H9 (cell line): ENCODE measurements at regions not wholly inside any gene's neighbourhood (a gene's known extent, or its start where the extent isn't known, plus 50 kb on each side); places are given as distances from the start of the nearest gene placed in this dataset.

Experiments used
- DNase-seq: peaks from one replicate; pipeline ENCODE4 v3.0.0-alpha.2; 2017
- H2AFZ ChIP-seq: one replicate; pipeline ENCODE4 v1.6.1; 2013; ENCODE audit warnings: mild to moderate bottlenecking, low read length, control low read depth, moderate library complexity
- H2AK5ac ChIP-seq: 2 replicates; pipeline ENCODE4 v1.6.1; 2013; ENCODE audit warnings: low read length, control low read depth, mixed read lengths; ENCODE audit not compliant: insufficient read length
- H2BK120ac ChIP-seq: one replicate; pipeline ENCODE4 v1.6.1; 2013; ENCODE audit warnings: low read depth, mild to moderate bottlenecking, low read length, control low read depth, inconsistent platforms; ENCODE audit not compliant: poor library complexity, severe bottlenecking
- H2BK12ac ChIP-seq: 2 replicates; pipeline ENCODE4 v1.6.1; 2013; ENCODE audit warnings: low read length, control low read depth, mixed read lengths, low read depth; ENCODE audit not compliant: insufficient read length
- H2BK15ac ChIP-seq: 2 replicates; pipeline ENCODE4 v1.6.1; 2013; ENCODE audit warnings: low read depth, low read length, control low read depth
- H2BK20ac ChIP-seq: one replicate; pipeline ENCODE4 v1.6.1; 2013; ENCODE audit warnings: low read depth, mild to moderate bottlenecking, low read length, control low read depth, inconsistent platforms; ENCODE audit not compliant: poor library complexity, severe bottlenecking
- H2BK5ac ChIP-seq: 2 replicates; pipeline ENCODE4 v1.6.1; 2013; ENCODE audit warnings: low read length, control low read depth, mixed read lengths; ENCODE audit not compliant: insufficient read length
- H3K14ac ChIP-seq: 2 replicates; pipeline ENCODE4 v1.6.1; 2013; ENCODE audit warnings: low read length, control low read depth; ENCODE audit not compliant: insufficient read depth
- H3K18ac ChIP-seq: 2 replicates; pipeline ENCODE4 v1.6.1; 2013; ENCODE audit warnings: low read depth, mild to moderate bottlenecking, mixed read lengths, low read length, control low read depth; ENCODE audit not compliant: insufficient read length
- H3K23ac ChIP-seq: 2 replicates; pipeline ENCODE4 v1.6.1; 2013; ENCODE audit warnings: low read length, control low read depth, mixed read lengths, low read depth; ENCODE audit not compliant: insufficient read length
- H3K23me2 ChIP-seq: 2 replicates; pipeline ENCODE4 v1.6.1; 2013; ENCODE audit warnings: low read depth, mild to moderate bottlenecking, mixed read lengths, low read length, control low read depth; ENCODE audit not compliant: insufficient read length, poor library complexity, severe bottlenecking
- H3K27ac ChIP-seq: 2 replicates; pipeline ENCODE4 v1.5.1; 2013; ENCODE audit warnings: low read length, control low read depth, mixed read lengths, low read depth; ENCODE audit not compliant: insufficient read length
- H3K27me3 ChIP-seq: 2 replicates; pipeline ENCODE4 v1.6.1; 2013; ENCODE audit warnings: low read length, control low read depth, inconsistent platforms; ENCODE audit not compliant: insufficient read depth
- H3K4ac ChIP-seq: 2 replicates; pipeline ENCODE4 v1.6.1; 2013; ENCODE audit warnings: low read depth, mild to moderate bottlenecking, control low read depth, inconsistent platforms, low read length, moderate library complexity
- H3K4me1 ChIP-seq: 2 replicates; pipeline ENCODE4 v1.6.1; 2013; ENCODE audit warnings: low read length, control low read depth, inconsistent platforms; ENCODE audit not compliant: insufficient read depth
- H3K4me2 ChIP-seq: 2 replicates; pipeline ENCODE4 v1.6.1; 2013; ENCODE audit warnings: low read length, control low read depth, mixed read lengths; ENCODE audit not compliant: insufficient read length, insufficient read depth
- H3K56ac ChIP-seq: 2 replicates; pipeline ENCODE4 v1.6.1; 2013; ENCODE audit warnings: low read depth, mild to moderate bottlenecking, mixed read lengths, low read length, control low read depth; ENCODE audit not compliant: insufficient read length
- H3K79me1 ChIP-seq: 2 replicates; pipeline ENCODE4 v1.6.1; 2013; ENCODE audit warnings: low read depth, mild to moderate bottlenecking, moderate library complexity, low read length, control low read depth, inconsistent platforms; ENCODE audit not compliant: insufficient read depth, poor library complexity, severe bottlenecking
- H3K79me2 ChIP-seq: 2 replicates; pipeline ENCODE4 v1.6.1; 2013; ENCODE audit warnings: low read length, control low read depth, inconsistent platforms; ENCODE audit not compliant: insufficient read depth
- H3K9ac ChIP-seq: 2 replicates; pipeline ENCODE4 v1.6.1; 2013; ENCODE audit warnings: low read length, control low read depth, mixed read lengths; ENCODE audit not compliant: insufficient read length; ENCODE audit errors: extremely low read depth
- H3K9me3 ChIP-seq: one replicate; pipeline ENCODE4 v1.6.1; 2013; ENCODE audit warnings: low read depth, low read length, inconsistent platforms; ENCODE audit not compliant: control insufficient read depth
- H3T11ph ChIP-seq: one replicate; pipeline ENCODE4 v1.6.1; 2013; ENCODE audit warnings: mild to moderate bottlenecking, low read length, control low read depth, inconsistent platforms
- H4K20me1 ChIP-seq: one replicate; pipeline ENCODE4 v1.6.1; 2013; ENCODE audit not compliant: control insufficient read depth, insufficient read length, insufficient read depth
- H4K5ac ChIP-seq: 2 replicates; pipeline ENCODE4 v1.6.1; 2013; ENCODE audit warnings: low read depth, mild to moderate bottlenecking, mixed read lengths, low read length, control low read depth; ENCODE audit not compliant: insufficient read length
- H4K8ac ChIP-seq: replicated peaks from 2 replicates; pipeline ENCODE4 v1.6.1; 2013; ENCODE audit warnings: low read length, control low read depth, mixed read lengths, low read depth; ENCODE audit not compliant: insufficient read length
- H4K91ac ChIP-seq: 2 replicates; pipeline ENCODE4 v1.6.1; 2013; ENCODE audit warnings: low read depth, mild to moderate bottlenecking, moderate library complexity, mixed read lengths, low read length, control low read depth; ENCODE audit not compliant: insufficient read length
- H3K27ac Mint-ChIP-seq, 3 experiments: 2 replicates in 2 of 3; 3 replicates in 1 of 3; pipeline ENCODE4 v1.8.0; 2020 to 2021; ENCODE audit warnings: mixed read lengths in 3 of 3, mild to moderate bottlenecking in 1 of 3, moderate library complexity in 1 of 3
- H3K27me3 Mint-ChIP-seq: 2 replicates; pipeline ENCODE4 v1.8.0; 2021; ENCODE audit warnings: low read depth, mild to moderate bottlenecking, moderate library complexity, mixed read lengths
- H3K36me3 Mint-ChIP-seq, 3 experiments: 2 replicates in 2 of 3; 3 replicates in 1 of 3; pipeline ENCODE4 v1.8.0; 2020 to 2021; ENCODE audit warnings: low read depth in 3 of 3, mixed read lengths in 3 of 3; ENCODE audit not compliant: insufficient read depth in 1 of 3
- H3K4me1 Mint-ChIP-seq, 2 experiments: 2 replicates each; pipeline ENCODE4 v1.8.0; 2020; ENCODE audit warnings: mixed read lengths in 2 of 2
- H3K4me3 Mint-ChIP-seq, 2 experiments: 2 replicates in 1 of 2; 3 replicates in 1 of 2; pipeline ENCODE4 v1.8.0; 2020 to 2021; ENCODE audit warnings: mild to moderate bottlenecking in 2 of 2, mixed read lengths in 2 of 2, moderate library complexity in 1 of 2
- H3K9me3 Mint-ChIP-seq, 2 experiments: 2 replicates in 1 of 2; 3 replicates in 1 of 2; pipeline ENCODE4 v1.8.0; 2020; ENCODE audit warnings: mild to moderate bottlenecking in 2 of 2, mixed read lengths in 2 of 2, moderate library complexity in 1 of 2
- CTCF ChIP-seq: fragments of 200-600 bp; sonication (generic); conservative IDR thresholded peaks from 3 replicates; pipeline ENCODE4 v1.8.0; 2021; ENCODE audit warnings: antibody characterized with exemption, mild to moderate bottlenecking
- WGBS: extraction: QIAGEN DNeasy Blood & Tissue Kit; methylation state at CpG from one replicate; pipeline ENCODE4 v1.1.7; 2013; ENCODE audit warnings: missing lambda C conversion rate, low lambda C conversion rate, mixed read lengths; ENCODE audit not compliant: insufficient read length; ENCODE audit errors: extremely low coverage; 5-methylcytosine and 5-hydroxymethylcytosine counted together

- Histone ChIP-seq H4K20me1 (no peaks in the 10 kb centered on the region), H2BK5ac (no peak overlapping the region), H3K18ac (no peak overlapping the region), H3K14ac (no peak overlapping the region), H3K27ac (no peak overlapping the region), H2BK12ac (no peak overlapping the region), H3K23me2 (no peaks in the 10 kb centered on the region), H3K27me3 (no peaks in the 10 kb centered on the region), H4K91ac (no peak overlapping the region), H3K56ac (no peak overlapping the region), H2BK120ac (no peak overlapping the region), H4K5ac (no peak overlapping the region), H3K9ac (no peak overlapping the region), H3K4ac (no peak overlapping the region), H3K4me2 (no peak overlapping the region), H4K8ac (no peak overlapping the region), H2BK15ac (no peak overlapping the region), H3K79me2 (no peaks in the 10 kb centered on the region), H3K9me3 (no peaks in the 10 kb centered on the region), H3K23ac (no peak overlapping the region), H2AFZ (no peak overlapping the region), H3K79me1 (no peaks in the 10 kb centered on the region), H3T11ph (no peak overlapping the region), H3K4me1 (no peaks in the 10 kb centered on the region), H2AK5ac (no peak overlapping the region), H2BK20ac (no peak overlapping the region)
- Mint-ChIP-seq H3K27me3 (no peaks in the 10 kb centered on the region; the same call in 1 of the 2 replicates), H3K27ac (no peak overlapping the region; a peak in 1 of 7 replicates), H3K4me3 (no peak overlapping the region), H3K36me3 (no peaks in the 10 kb centered on the region), H3K4me1 (peaks cover 0 to 5% of the 10 kb centered on the region in 2 experiments; a peak in 1 of 4 replicates), H3K9me3 (no peaks in the 10 kb centered on the region)
- no CpG with 5 or more reads among the region's 10 CpGs for WGBS
- no peak for TF ChIP-seq CTCF
- no peak for DNase-seq
Observed at GRCh38 chr7:1316086-1316485, 83.4 kb downstream of the UNCX start.
